SK-N-SH treated with all-trans-retinoic acid at 6 μM for 48 hours (cell line): ENCODE measurements at regions not wholly inside any gene's neighbourhood (a gene's known extent, or its start where the extent isn't known, plus 50 kb on each side); places are given as distances from the start of the nearest gene placed in this dataset.

Experiments
- ATAC-seq: fragments of 200-7000 bp; cut with Tn5 transposase; 3 replicates; pipeline ENCODE4 v1.9.1; 2020; ENCODE audit warnings: mild to moderate bottlenecking, moderate library complexity
- ARNTL ChIP-seq: fragments of 450-650 bp; formaldehyde crosslinking; IDR thresholded peaks from 2 replicates; pipeline ENCODE4 v1.5.0; 2020; ENCODE audit warnings: low read depth, mild to moderate bottlenecking, moderate library complexity, borderline replicate concordance
- BACH2 ChIP-seq: fragments of 250-450 bp; sonication (Bioruptor Pico); IDR thresholded peaks from 2 replicates; pipeline ENCODE4 v1.9.0; 2021; ENCODE audit warnings: mild to moderate bottlenecking, borderline replicate concordance
- CREB5 ChIP-seq: fragments of 250-450 bp; sonication (Bioruptor Pico); IDR thresholded peaks from 2 replicates; pipeline ENCODE4 v1.5.1; 2020; ENCODE audit warnings: low read depth, mild to moderate bottlenecking, moderate library complexity
- CSDC2 ChIP-seq: fragments of 250-450 bp; sonication (Bioruptor Pico); IDR thresholded peaks from 2 replicates; pipeline ENCODE4 v1.5.0; 2020; ENCODE audit warnings: mild to moderate bottlenecking, moderate library complexity
- ESRRG ChIP-seq: fragments of 250-450 bp; sonication (Bioruptor Pico); IDR thresholded peaks from 2 replicates; pipeline ENCODE4 v1.6.1; 2021; ENCODE audit warnings: mild to moderate bottlenecking
- GLIS3 ChIP-seq: fragments of 250-450 bp; sonication (Bioruptor Pico); IDR thresholded peaks from 2 replicates; pipeline ENCODE4 v1.5.0; 2020; ENCODE audit warnings: mild to moderate bottlenecking, moderate library complexity
- ISL1 ChIP-seq: fragments of 250-450 bp; sonication (Bioruptor Pico); IDR thresholded peaks from 2 replicates; pipeline ENCODE4 v2.1.2; 2022; ENCODE audit warnings: mild to moderate bottlenecking, moderate library complexity
- OSR1 ChIP-seq: fragments of 250-450 bp; sonication (Bioruptor Pico); IDR thresholded peaks from 2 replicates; pipeline ENCODE4 v1.8.0; 2022; ENCODE audit warnings: moderate library complexity, mild to moderate bottlenecking, inconsistent platforms
- PATZ1 ChIP-seq: fragments of 250-450 bp; sonication (Bioruptor Pico); IDR thresholded peaks from 2 replicates; pipeline ENCODE4 v1.8.0; 2020; ENCODE audit warnings: mild to moderate bottlenecking, moderate library complexity, borderline replicate concordance
- POU6F1 ChIP-seq: fragments of 250-450 bp; sonication (Bioruptor Pico); IDR thresholded peaks from 2 replicates; pipeline ENCODE4 v1.8.0; 2021; ENCODE audit warnings: low read depth, mild to moderate bottlenecking, moderate library complexity, borderline replicate concordance
- PPARA ChIP-seq: fragments of 250-450 bp; sonication (Bioruptor Pico); IDR thresholded peaks from 2 replicates; pipeline ENCODE4 v1.5.0; 2020; ENCODE audit warnings: mild to moderate bottlenecking, borderline replicate concordance
- RARB ChIP-seq: fragments of 250-450 bp; sonication (Bioruptor Pico); IDR thresholded peaks from 2 replicates; pipeline ENCODE4 v1.8.0; 2021; ENCODE audit warnings: mild to moderate bottlenecking, moderate library complexity
- TCF4 ChIP-seq: fragments of 250-450 bp; sonication (Bioruptor Pico); IDR thresholded peaks from 2 replicates; pipeline ENCODE4 v1.8.0; 2021; ENCODE audit warnings: mild to moderate bottlenecking, moderate library complexity, borderline replicate concordance
- TSHZ2 ChIP-seq: fragments of 250-450 bp; sonication (Bioruptor Pico); IDR thresholded peaks from 2 replicates; pipeline ENCODE4 v1.5.0; 2020; ENCODE audit warnings: mild to moderate bottlenecking, moderate library complexity
- ZC3H10 ChIP-seq: fragments of 250-450 bp; sonication (Bioruptor Pico); IDR thresholded peaks from 2 replicates; pipeline ENCODE4 v1.5.1; 2021; ENCODE audit warnings: mild to moderate bottlenecking, moderate library complexity
- ZFP3 ChIP-seq: fragments of 250-450 bp; sonication (Bioruptor Pico); IDR thresholded peaks from 2 replicates; pipeline ENCODE4 v1.5.0; 2020; ENCODE audit warnings: mild to moderate bottlenecking, moderate library complexity
- ZNF565 ChIP-seq: fragments of 450-650 bp; formaldehyde crosslinking; conservative IDR thresholded peaks from 2 replicates; pipeline ENCODE4 v1.5.0; 2020; ENCODE audit warnings: low read depth, mild to moderate bottlenecking, moderate library complexity
- ZNF70 ChIP-seq: fragments of 450-650 bp; formaldehyde crosslinking; IDR thresholded peaks from 2 replicates; pipeline ENCODE4 v1.5.0; 2020; ENCODE audit warnings: mild to moderate bottlenecking, moderate library complexity
- ZNF8 ChIP-seq: fragments of 450-650 bp; formaldehyde crosslinking; IDR thresholded peaks from 2 replicates; pipeline ENCODE4 v1.5.0; 2020; ENCODE audit warnings: mild to moderate bottlenecking, moderate library complexity

- no peak for ATAC-seq
- TF ChIP-seq ISL1 (CRISPR knock-in tag) (no peak), PPARA (CRISPR knock-in tag) (no peak), GLIS3 (CRISPR knock-in tag) (no peak), ARNTL (CRISPR knock-in tag) (no peak), CSDC2 (CRISPR knock-in tag) (no peak), BACH2 (CRISPR knock-in tag) (no peak), TSHZ2 (no peak), OSR1 (CRISPR knock-in tag) (no peak), TCF4 (CRISPR knock-in tag) (no peak), ZC3H10 (CRISPR knock-in tag) (no peak), ZFP3 (CRISPR knock-in tag) (no peak), CREB5 (no peak), ZNF565 (CRISPR knock-in tag) (no peak), PATZ1 (CRISPR knock-in tag) (no peak), POU6F1 (CRISPR knock-in tag) (no peak), RARB (no peak)
Observed at GRCh38 chr3:674116-674515, 418.7 kb upstream of the CNTN6 start.

- TF ChIP-seq ESRRG (CRISPR knock-in tag) (no peak), ZC3H10 (CRISPR knock-in tag) (no peak), ZNF8 (no peak), ZNF565 (CRISPR knock-in tag) (no peak), GLIS3 (CRISPR knock-in tag) (no peak), ZNF70 (no peak), POU6F1 (CRISPR knock-in tag) (no peak), ISL1 (CRISPR knock-in tag) (no peak), RARB (no peak), TSHZ2 (no peak)
- no peak for ATAC-seq
Observed at GRCh38 chr3:675846-676245, 417.0 kb upstream of the CNTN6 start.
